EH (cell line): ENCODE measurements at regions not wholly inside any gene's neighbourhood (a gene's known extent, or its start where the extent isn't known, plus 50 kb on each side); places are given as distances from the start of the nearest gene placed in this dataset.
"Not testable (repeated sequence)": the region's sequence is repeated elsewhere in the genome, so short reads cannot be mapped to it uniquely, and the experiment has no call there.

ENCODE experiments used
- DNase-seq: peaks from one replicate; pipeline ENCODE4 v3.0.0-alpha.2; 2015; ENCODE audit warnings: low read depth

GRCh38 chr6:90914312-90914711, 327.4 kb upstream of the MAP3K7 start:
- no peak for DNase-seq

DNA sequence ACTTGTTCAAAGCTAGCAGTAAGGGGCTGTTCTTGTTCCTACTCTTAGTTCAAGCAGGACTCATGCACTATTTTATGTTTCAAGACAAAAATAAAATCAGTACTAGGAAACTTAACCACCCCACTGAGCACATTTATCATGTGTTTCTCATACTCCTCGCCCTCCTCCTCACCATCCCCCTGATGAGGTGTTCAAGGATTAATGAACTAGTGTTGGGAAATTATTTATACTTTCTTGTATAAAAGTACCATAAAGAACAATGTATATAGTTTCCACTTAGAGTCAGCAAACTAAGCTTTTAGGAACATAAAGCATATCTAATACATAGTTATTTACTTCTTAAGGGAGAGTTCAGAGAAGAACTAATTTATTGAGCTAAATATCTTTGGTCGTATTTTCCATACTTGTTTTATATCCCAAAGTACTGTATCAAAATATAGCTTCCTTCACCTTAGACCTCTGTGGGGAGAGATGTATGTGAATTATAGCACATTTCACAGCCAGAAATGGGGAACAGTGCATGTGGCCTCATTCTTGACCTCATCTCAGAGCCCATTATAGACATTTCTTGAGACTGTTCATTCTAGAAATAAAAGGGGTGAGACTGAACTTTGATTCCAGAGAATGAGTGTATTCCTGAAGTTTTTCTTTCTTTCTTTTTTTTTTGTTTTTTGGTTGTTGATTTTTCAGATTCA, 326.5 kb upstream of the MAP3K7 start:
- no peak for DNase-seq

- DNase-seq: no peak
Observed at GRCh38 chr6:90911642-90912041, 324.8 kb upstream of the MAP3K7 start.

- DNase-seq: no peak
Observed at GRCh38 chr6:90910893-90911292, 324.0 kb upstream of the MAP3K7 start.

GRCh38 chr6:90907931-90908655, 321.2 kb upstream of the MAP3K7 start:
- DNase-seq: no peak

- no peak for DNase-seq
Observed at GRCh38 chr6:90905351-90905750, 318.5 kb upstream of the MAP3K7 start.

GRCh38 chr6:90900034-90900433, 313.2 kb upstream of the MAP3K7 start:
- DNase-seq: no peak

DNA sequence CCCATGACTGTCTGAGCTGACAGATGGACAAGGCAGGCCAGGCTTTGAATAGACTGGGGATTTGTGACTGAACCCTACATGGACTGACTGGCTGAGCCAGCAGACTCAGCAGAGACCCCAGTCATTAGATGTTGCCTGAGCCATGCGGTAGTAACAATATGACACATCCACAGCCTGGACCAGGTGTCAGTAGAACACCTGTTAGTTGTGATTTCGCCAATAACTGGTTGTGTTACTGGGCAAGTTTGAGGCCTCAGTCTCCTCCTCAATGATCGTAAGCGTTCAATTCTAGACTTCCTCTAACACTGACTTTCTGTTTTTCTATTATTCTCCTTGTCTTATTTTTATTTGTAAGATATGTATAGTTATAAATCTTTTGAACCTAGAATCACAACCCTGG, 311.9 kb upstream of the MAP3K7 start:
- DNase-seq: no peak

DNA sequence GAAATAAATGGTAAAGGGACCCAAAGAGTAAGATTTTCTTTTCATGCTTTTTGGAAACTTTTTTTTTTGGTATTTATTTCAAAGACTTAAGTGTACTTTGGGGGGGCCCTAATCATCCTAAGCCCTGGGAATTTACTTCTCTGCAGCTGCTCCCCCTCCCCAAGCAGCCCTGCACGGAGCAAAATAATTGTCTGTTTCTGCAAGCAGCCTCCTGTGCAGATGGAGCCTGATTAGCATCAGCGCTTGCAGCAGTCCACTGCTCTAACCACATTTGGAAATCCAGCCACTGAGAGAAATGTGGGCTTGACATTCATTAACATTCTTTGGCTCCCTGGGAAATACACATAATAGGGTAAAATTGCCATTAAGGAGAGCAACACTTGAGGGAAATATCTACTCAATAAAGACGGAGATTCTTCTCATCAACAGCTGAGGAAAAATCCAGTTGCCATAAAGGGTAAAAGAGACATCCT, 309.2 kb upstream of the MAP3K7 start:
- no peak for DNase-seq

- no peak for DNase-seq
Observed at GRCh38 chr6:90895299-90896074, 308.6 kb upstream of the MAP3K7 start.

DNA sequence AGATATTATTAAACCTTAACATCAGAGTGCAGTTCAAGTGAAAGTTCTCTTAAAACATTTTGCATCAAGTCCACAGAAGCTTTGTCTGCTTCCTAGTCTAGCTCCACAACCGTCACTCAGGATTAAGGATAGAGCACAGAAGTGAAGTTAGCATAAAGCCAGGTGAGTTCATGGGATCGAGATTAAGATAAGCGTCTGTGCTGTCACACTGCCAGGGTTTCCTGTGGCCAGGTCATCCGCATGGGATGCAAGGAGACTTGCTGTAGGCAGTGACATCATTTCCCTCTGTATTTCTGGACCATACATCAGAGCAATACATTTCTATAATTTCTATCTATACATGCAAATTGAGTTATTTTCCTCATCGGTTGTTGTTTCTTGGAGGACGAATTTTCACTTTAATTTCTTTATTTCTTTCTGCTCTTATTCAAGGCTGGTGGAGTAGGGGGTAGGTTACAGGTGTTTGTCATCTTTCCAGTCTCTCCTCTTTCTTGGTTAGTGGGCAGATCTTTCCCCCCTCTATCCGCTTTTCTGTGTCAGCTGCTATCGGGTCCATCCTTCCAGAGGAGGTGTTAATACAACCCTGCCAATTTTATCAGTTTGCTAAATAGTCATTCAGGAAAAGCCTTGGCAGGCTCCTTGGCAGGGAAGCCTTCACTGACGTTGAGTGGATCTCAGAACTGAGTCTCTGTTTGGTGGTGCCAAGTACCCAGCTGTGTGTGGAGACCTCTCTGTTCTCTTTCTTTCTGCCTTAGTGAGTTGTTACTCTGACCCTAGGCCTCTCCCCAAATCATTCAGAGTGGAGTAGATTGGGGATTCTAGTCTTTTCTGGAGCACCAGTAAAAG, 307.6 kb upstream of the MAP3K7 start:
- DNase-seq: no peak

GRCh38 chr6:90893400-90893799, 306.5 kb upstream of the MAP3K7 start:
- no peak for DNase-seq

- no peak for DNase-seq
Observed at GRCh38 chr6:90892271-90892670, 305.4 kb upstream of the MAP3K7 start.

- no peak for DNase-seq
Observed at GRCh38 chr6:90891355-90891754, 304.5 kb upstream of the MAP3K7 start.

GRCh38 chr6:90890683-90891330, 303.9 kb upstream of the MAP3K7 start:
- no peak for DNase-seq

- DNase-seq: no peak
Observed at GRCh38 chr6:90887764-90888163, 300.9 kb upstream of the MAP3K7 start.

DNA sequence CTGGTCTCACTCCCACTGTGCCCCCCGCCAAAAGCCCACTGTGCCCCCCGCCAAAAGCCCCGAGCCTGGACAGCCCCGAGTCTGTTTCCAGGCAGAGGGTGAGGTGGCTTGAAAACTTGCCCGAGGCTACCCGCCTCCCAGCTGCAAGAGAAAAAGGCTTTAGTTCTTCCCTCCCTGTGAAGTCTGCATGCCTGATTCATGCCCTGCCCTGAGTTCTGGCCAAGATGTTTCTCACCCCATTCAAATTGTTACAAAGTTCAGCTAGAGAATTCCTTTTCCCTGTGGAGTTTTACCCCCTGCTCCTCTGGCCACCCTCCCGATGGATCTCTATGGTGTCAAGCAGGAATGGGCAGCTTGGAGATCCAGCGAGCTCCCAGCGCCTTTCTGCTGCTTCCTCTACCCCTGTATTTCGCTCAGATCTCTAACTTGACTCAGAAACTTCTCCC, 298.8 kb upstream of the MAP3K7 start:
- DNase-seq: no peak

- not testable (repeated sequence) for DNase-seq
Observed at GRCh38 chr6:90885137-90885536, 298.3 kb upstream of the MAP3K7 start.

DNA sequence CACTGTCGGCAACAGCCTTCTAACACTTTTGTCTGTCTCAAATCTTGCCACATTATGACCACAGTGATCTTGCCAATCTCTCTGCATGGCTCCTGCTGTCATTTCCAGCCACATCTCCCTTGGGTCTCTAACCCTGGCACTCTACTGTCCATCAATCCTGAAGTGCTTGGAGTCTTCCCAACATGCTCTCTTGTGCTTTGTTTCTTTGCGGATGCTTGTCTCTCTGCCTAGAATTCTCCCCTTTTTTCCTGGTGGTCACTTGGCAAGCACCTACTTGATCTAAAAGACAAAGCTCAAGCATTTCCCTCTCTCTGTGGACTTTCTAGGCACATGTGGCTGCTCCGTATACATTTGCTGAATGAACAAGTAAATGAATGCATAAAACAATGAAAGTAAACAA, 290.7 kb upstream of the MAP3K7 start:
- DNase-seq: no peak

GRCh38 chr6:90874931-90875330, 288.1 kb upstream of the MAP3K7 start:
- no peak for DNase-seq

- DNase-seq: no peak
Observed at GRCh38 chr6:90872981-90873380, 286.1 kb upstream of the MAP3K7 start.
